Esophagus muscularis mucosa (tissue), 3 donors: ENCODE measurements at regions not wholly inside any gene's neighbourhood (a gene's known extent, or its start where the extent isn't known, plus 50 kb on each side); places are given as distances from the start of the nearest gene placed in this dataset.

Source experiments
- CTCF ChIP-seq, 3 experiments: fragments of 200-600 bp in 2 of 3; fragments of 450-650 bp in 1 of 3; sonication (generic) in 2 of 3; IDR thresholded peaks; one replicate each; pipeline ENCODE4 v1.5.1; 2017 to 2019; ENCODE audit warnings: antibody characterized with exemption in 3 of 3, mild to moderate bottlenecking in 2 of 3, moderate library complexity in 1 of 3
- POLR2A ChIP-seq: fragments of 450-650 bp; IDR thresholded peaks from one replicate; pipeline ENCODE4 v1.6.1; 2017; ENCODE audit warnings: antibody characterized with exemption, moderate library complexity, mild to moderate bottlenecking, low read depth

GRCh38 chr15:99907698-99908097 lies 174.5 kb upstream of the LYSMD4 start:
- TF ChIP-seq POLR2A (no peak), CTCF (IDR thresholded peaks at IDR 0.05) (no peak)
